ENCODE measurements at regions not wholly inside any gene's neighbourhood (a gene's known extent, or its start where the extent isn't known, plus 50 kb on each side); places are given as distances from the start of the nearest gene placed in this dataset.

DNA sequence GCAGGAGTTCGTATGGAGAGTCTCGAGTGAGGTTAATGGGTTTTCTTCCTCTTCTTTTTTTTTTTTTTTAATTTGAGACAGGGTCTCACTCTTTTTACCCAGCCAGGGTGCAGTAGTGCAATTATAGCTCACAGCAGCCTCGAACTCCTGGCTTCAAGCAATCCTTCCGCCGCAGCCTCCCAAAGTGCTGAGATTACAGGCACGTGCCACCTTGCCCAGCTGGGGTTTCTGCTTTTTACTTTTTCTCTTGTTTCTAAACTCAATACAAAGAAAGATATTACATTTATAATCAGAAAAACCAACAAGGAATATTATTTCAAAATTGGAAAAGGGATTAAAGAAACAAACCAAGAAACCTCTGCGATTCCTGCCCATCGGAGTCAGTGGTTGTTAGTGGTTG is 175.9 kb downstream of the SEC14L1 start:
- TF ChIP-seq CTCF (IDR thresholded peaks at IDR 0.05) (no peak), POLR2A (IDR thresholded peaks at IDR 0.05) (no peak)

All from transverse colon (tissue), 3 donors.